ENCODE measurements at regions not wholly inside any gene's neighbourhood (a gene's known extent, or its start where the extent isn't known, plus 50 kb on each side); places are given as distances from the start of the nearest gene placed in this dataset.

- no peak for DNase-seq (ENCODE audit: low read depth, low spot score)
- no peaks in the 10 kb centered on the region for H3K9me3 ChIP-seq (ENCODE audit: low read depth, low read length)
- no peak overlapping the region for H3K9ac ChIP-seq (ENCODE audit: insufficient read length)
- no peak overlapping the region for H3K27ac ChIP-seq
- H3K36me3 ChIP-seq (ENCODE audit: insufficient read depth, low read length), result no peaks in the 10 kb centered on the region
- TF ChIP-seq EZH2 (IDR thresholded peaks at IDR 0.05) (no peak), FOXP2 (optimal IDR thresholded peaks at IDR 0.05; ENCODE audit: control extremely low read depth, extremely low read length, insufficient read depth) (no peak), POLR2AphosphoS5 (IDR thresholded peaks at IDR 0.05; ENCODE audit: borderline replicate concordance, low read depth, low read length) (no peak)
- H3K4me3 ChIP-seq, result no peak overlapping the region
Measured at GRCh38 chr10:133010095-133010842, 67.9 kb upstream of the CFAP46 start.

- DNase-seq (ENCODE audit: low read depth, low spot score), result no peak
- Histone ChIP-seq H3K27ac (no peak overlapping the region), H3K9ac (ENCODE audit: insufficient read length) (no peak overlapping the region), H3K36me3 (ENCODE audit: insufficient read depth, low read length) (no peaks in the 10 kb centered on the region), H3K9me3 (ENCODE audit: low read depth, low read length) (no peaks in the 10 kb centered on the region), H3K4me3 (no peak overlapping the region)
- TF ChIP-seq EZH2 (IDR thresholded peaks at IDR 0.05) (no peak), POLR2AphosphoS5 (IDR thresholded peaks at IDR 0.05; ENCODE audit: borderline replicate concordance, low read depth, low read length) (no peak), FOXP2 (optimal IDR thresholded peaks at IDR 0.05; ENCODE audit: control extremely low read depth, extremely low read length, insufficient read depth) (no peak)
Measured at GRCh38 chr10:133009218-133009950, 67.0 kb upstream of the CFAP46 start.

GRCh38 chr10:133008736-133009135 is 66.4 kb upstream of the CFAP46 start:
- H3K4me3 ChIP-seq, result no peak overlapping the region
- TF ChIP-seq FOXP2 (optimal IDR thresholded peaks at IDR 0.05; ENCODE audit: control extremely low read depth, extremely low read length, insufficient read depth) (no peak), EZH2 (IDR thresholded peaks at IDR 0.05) (no peak), POLR2AphosphoS5 (IDR thresholded peaks at IDR 0.05; ENCODE audit: borderline replicate concordance, low read depth, low read length) (no peak)
- no peak for DNase-seq (ENCODE audit: low read depth, low spot score)
- H3K9me3 ChIP-seq (ENCODE audit: low read depth, low read length), result no peaks in the 10 kb centered on the region
- no peaks in the 10 kb centered on the region for H3K36me3 ChIP-seq (ENCODE audit: insufficient read depth, low read length)
- no peak overlapping the region for H3K27ac ChIP-seq
- no peak overlapping the region for H3K9ac ChIP-seq (ENCODE audit: insufficient read length)

- no peak overlapping the region for H3K4me3 ChIP-seq
- TF ChIP-seq POLR2AphosphoS5 (IDR thresholded peaks at IDR 0.05; ENCODE audit: borderline replicate concordance, low read depth, low read length) (no peak), FOXP2 (optimal IDR thresholded peaks at IDR 0.05; ENCODE audit: control extremely low read depth, extremely low read length, insufficient read depth) (no peak), EZH2 (IDR thresholded peaks at IDR 0.05) (no peak)
- no peaks in the 10 kb centered on the region for H3K36me3 ChIP-seq (ENCODE audit: insufficient read depth, low read length)
- H3K9me3 ChIP-seq (ENCODE audit: low read depth, low read length), result no peaks in the 10 kb centered on the region
- no peak for DNase-seq (ENCODE audit: low read depth, low spot score)
- no peak overlapping the region for H3K27ac ChIP-seq
- H3K9ac ChIP-seq (ENCODE audit: insufficient read length), result no peak overlapping the region
Measured at GRCh38 chr10:133008196-133008595, 65.8 kb upstream of the CFAP46 start.

- TF ChIP-seq POLR2AphosphoS5 (IDR thresholded peaks at IDR 0.05; ENCODE audit: borderline replicate concordance, low read depth, low read length), result no peak
- TF ChIP-seq EZH2 (IDR thresholded peaks at IDR 0.05), result no peak
- TF ChIP-seq FOXP2 (optimal IDR thresholded peaks at IDR 0.05; ENCODE audit: control extremely low read depth, extremely low read length, insufficient read depth), result no peak
- Histone ChIP-seq H3K4me3 (no peak overlapping the region), H3K9me3 (ENCODE audit: low read depth, low read length) (no peaks in the 10 kb centered on the region), H3K9ac (ENCODE audit: insufficient read length) (no peak overlapping the region), H3K36me3 (ENCODE audit: insufficient read depth, low read length) (no peaks in the 10 kb centered on the region), H3K27ac (no peak overlapping the region)
- no peak for DNase-seq (ENCODE audit: low read depth, low spot score)
Measured at GRCh38 chr10:133007360-133007858, 65.0 kb upstream of the CFAP46 start.

- no peak overlapping the region for H3K9ac ChIP-seq (ENCODE audit: insufficient read length)
- H3K36me3 ChIP-seq (ENCODE audit: insufficient read depth, low read length), result no peaks in the 10 kb centered on the region
- DNase-seq (ENCODE audit: low read depth, low spot score), result no peak
- H3K4me3 ChIP-seq, result no peak overlapping the region
- no peak overlapping the region for H3K27ac ChIP-seq
- H3K9me3 ChIP-seq (ENCODE audit: low read depth, low read length), result no peaks in the 10 kb centered on the region
- TF ChIP-seq FOXP2 (optimal IDR thresholded peaks at IDR 0.05; ENCODE audit: control extremely low read depth, extremely low read length, insufficient read depth), result no peak
- TF ChIP-seq EZH2 (IDR thresholded peaks at IDR 0.05), result no peak
- no peak for TF ChIP-seq POLR2AphosphoS5 (IDR thresholded peaks at IDR 0.05; ENCODE audit: borderline replicate concordance, low read depth, low read length)
Measured at GRCh38 chr10:133006806-133007205, 64.4 kb upstream of the CFAP46 start.

GRCh38 chr10:133006202-133006601 is 63.8 kb upstream of the CFAP46 start:
- Histone ChIP-seq H3K36me3 (ENCODE audit: insufficient read depth, low read length) (no peaks in the 10 kb centered on the region), H3K9me3 (ENCODE audit: low read depth, low read length) (no peaks in the 10 kb centered on the region), H3K9ac (ENCODE audit: insufficient read length) (no peak overlapping the region), H3K27ac (no peak overlapping the region), H3K4me3 (no peak overlapping the region)
- no peak for TF ChIP-seq POLR2AphosphoS5 (IDR thresholded peaks at IDR 0.05; ENCODE audit: borderline replicate concordance, low read depth, low read length)
- no peak for TF ChIP-seq EZH2 (IDR thresholded peaks at IDR 0.05)
- no peak for TF ChIP-seq FOXP2 (optimal IDR thresholded peaks at IDR 0.05; ENCODE audit: control extremely low read depth, extremely low read length, insufficient read depth)
- no peak for DNase-seq (ENCODE audit: low read depth, low spot score)

GRCh38 chr10:133004478-133004877 is 62.1 kb upstream of the CFAP46 start:
- no peaks in the 10 kb centered on the region for H3K36me3 ChIP-seq (ENCODE audit: insufficient read depth, low read length)
- no peak overlapping the region for H3K27ac ChIP-seq
- no peak overlapping the region for H3K9ac ChIP-seq (ENCODE audit: insufficient read length)
- H3K9me3 ChIP-seq (ENCODE audit: low read depth, low read length), result no peaks in the 10 kb centered on the region
- no peak for DNase-seq (ENCODE audit: low read depth, low spot score)
- no peak for TF ChIP-seq POLR2AphosphoS5 (IDR thresholded peaks at IDR 0.05; ENCODE audit: borderline replicate concordance, low read depth, low read length)
- no peak for TF ChIP-seq FOXP2 (optimal IDR thresholded peaks at IDR 0.05; ENCODE audit: control extremely low read depth, extremely low read length, insufficient read depth)
- no peak for TF ChIP-seq EZH2 (IDR thresholded peaks at IDR 0.05)
- no peak overlapping the region for H3K4me3 ChIP-seq

Measured in SK-N-MC (cell line).